ENCODE measurements at regions not wholly inside any gene's neighbourhood (a gene's known extent, or its start where the extent isn't known, plus 50 kb on each side); places are given as distances from the start of the nearest gene placed in this dataset.

DNA sequence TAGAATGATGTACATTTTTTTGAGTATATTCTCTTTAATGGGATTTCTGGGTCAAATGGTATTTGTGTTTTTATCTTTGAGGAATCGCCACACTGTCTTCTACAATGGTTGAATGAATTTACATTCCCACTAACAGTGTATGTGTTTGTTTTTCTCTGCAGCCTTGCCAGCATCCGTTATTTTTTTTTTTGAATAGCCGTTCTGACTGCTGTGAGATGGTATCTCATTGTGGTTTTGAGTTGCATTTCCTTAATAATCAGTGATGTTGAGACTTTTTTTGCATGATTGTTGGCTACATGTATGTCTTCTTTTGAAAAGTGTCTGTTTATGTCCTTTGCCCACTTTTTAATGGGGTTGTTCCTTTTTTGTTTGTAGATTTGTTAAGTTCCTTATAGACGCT, 172.7 kb upstream of the CDH8 start (continued):
- TF ChIP-seq SREBF1 (IDR thresholded peaks at IDR 0.05; ENCODE audit: low read length): no peak
- no peak for TF ChIP-seq RELA (IDR thresholded peaks at IDR 0.05; ENCODE audit: borderline replicate concordance, partially characterized antibody)
- TF ChIP-seq EGR1 (IDR thresholded peaks at IDR 0.05; ENCODE audit: borderline replicate concordance in 1 of 2, low read depth in 2 of 2, low read length in 2 of 2): no peak
- TF ChIP-seq, protein P1, sequence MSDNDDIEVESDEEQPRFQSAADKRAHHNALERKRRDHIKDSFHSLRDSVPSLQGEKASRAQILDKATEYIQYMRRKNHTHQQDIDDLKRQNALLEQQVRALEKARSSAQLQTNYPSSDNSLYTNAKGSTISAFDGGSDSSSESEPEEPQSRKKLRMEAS (IDR thresholded peaks at IDR 0.05; ENCODE audit: low read depth, low read length): no peak
- no peak for TF ChIP-seq ZNF384 (IDR thresholded peaks at IDR 0.05; ENCODE audit: borderline replicate concordance, low read depth, low read length)
- TF ChIP-seq NFXL1 (IDR thresholded peaks at IDR 0.05; ENCODE audit: borderline replicate concordance): no peak
- no peak for TF ChIP-seq YBX1 (IDR thresholded peaks at IDR 0.05)
- TF ChIP-seq, protein P2, sequence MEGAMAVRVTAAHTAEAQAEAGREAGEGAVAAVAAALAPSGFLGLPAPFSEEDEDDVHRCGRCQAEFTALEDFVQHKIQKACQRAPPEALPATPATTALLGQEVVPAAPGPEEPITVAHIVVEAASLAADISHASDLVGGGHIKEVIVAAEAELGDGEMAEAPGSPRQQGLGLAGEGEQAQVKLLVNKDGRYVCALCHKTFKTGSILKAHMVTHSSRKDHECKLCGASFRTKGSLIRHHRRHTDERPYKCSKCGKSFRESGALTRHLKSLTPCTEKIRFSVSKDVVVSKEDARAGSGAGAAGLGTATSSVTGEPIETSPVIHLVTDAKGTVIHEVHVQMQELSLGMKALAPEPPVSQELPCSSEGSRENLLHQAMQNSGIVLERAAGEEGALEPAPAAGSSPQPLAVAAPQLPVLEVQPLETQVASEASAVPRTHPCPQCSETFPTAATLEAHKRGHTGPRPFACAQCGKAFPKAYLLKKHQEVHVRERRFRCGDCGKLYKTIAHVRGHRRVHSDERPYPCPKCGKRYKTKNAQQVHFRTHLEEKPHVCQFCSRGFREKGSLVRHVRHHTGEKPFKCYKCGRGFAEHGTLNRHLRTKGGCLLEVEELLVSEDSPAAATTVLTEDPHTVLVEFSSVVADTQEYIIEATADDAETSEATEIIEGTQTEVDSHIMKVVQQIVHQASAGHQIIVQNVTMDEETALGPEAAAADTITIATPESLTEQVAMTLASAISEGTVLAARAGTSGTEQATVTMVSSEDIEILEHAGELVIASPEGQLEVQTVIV (IDR thresholded peaks at IDR 0.05; ENCODE audit: borderline replicate concordance, partially characterized antibody): no peak
- TF ChIP-seq POLR2AphosphoS5 (IDR thresholded peaks at IDR 0.05; ENCODE audit: low read length): no peak

DNA sequence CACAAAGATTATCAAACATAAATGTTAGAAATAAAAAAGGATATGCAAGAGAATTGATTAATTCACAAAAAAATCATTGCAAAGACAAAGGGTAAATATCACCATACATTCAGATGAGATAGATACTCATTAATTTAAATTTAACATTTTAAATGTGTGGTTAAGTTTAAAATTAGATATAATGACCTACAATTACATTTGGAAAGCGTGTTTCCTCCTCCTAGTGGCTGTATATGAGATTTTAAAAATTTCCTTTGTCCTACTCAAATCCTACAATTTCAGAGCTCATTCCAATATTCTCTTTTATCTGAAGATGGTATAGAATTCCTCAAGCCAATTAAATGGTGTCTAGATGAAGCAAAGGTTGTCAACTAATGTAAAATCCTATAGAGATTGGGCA, 169.2 kb upstream of the CDH8 start:
- no peak for ATAC-seq
- no peak overlapping the region for H2AFZ ChIP-seq (ENCODE audit: control insufficient read depth, low read depth, low read length)
- no peaks in the 10 kb centered on the region for H3K79me2 ChIP-seq (ENCODE audit: control insufficient read depth, insufficient read depth, low read length)
- ChIA-PET SMC1A (ENCODE audit: uncharacterized antibody, unreplicated experiment) (no interaction called here), CTCF (no interaction called here), RAD21 (ENCODE audit: unreplicated experiment) (no interaction called here), POLR2A (no interaction called here)
- no peaks in the 10 kb centered on the region for H3K4me1 ChIP-seq (ENCODE audit: control insufficient read depth, insufficient read depth, low read length)
- no TSS peak for BruUV-seq (replicated peaks)
- H3K27ac ChIP-seq (ENCODE audit: control insufficient read depth, insufficient read depth): no peak overlapping the region
- no peaks in the 10 kb centered on the region for H3K9me3 ChIP-seq (replicated peaks; ENCODE audit: control insufficient read depth, insufficient read depth, low read length)
- H3K36me3 ChIP-seq (ENCODE audit: control insufficient read depth in 2 of 2, insufficient read depth in 2 of 2, low read length in 1 of 2): no peaks in the 10 kb centered on the region
- no peak overlapping the region for H3K9ac ChIP-seq (ENCODE audit: control insufficient read depth, insufficient read depth, low read length)
- H3K27me3 ChIP-seq (replicated peaks in 1 of 2; ENCODE audit: control insufficient read depth in 2 of 2, insufficient read depth in 2 of 2, low read length in 1 of 2): no peaks in the 10 kb centered on the region
- intact Hi-C loops (cut with micrococcal nuclease; ENCODE audit: unreplicated experiment) (no loop called here), in situ Hi-C loops (cut with MboI) (no loop called here)
- H3K4me2 ChIP-seq (ENCODE audit: control insufficient read depth, insufficient read depth): no peak overlapping the region
- 0% methylated on average over 1 of the region's 1 CpG for WGBS (ENCODE audit: insufficient coverage, insufficient replicate concordance, low lambda C conversion rate, missing lambda C conversion rate)
- DNase-seq (ENCODE audit: low read depth, low spot score): no peak
- no peak overlapping the region for H3K4me3 ChIP-seq
- H4K20me1 ChIP-seq (ENCODE audit: control insufficient read depth, insufficient read depth): no peaks in the 10 kb centered on the region
- no peak for FAIRE-seq
- TF ChIP-seq, protein P3, sequence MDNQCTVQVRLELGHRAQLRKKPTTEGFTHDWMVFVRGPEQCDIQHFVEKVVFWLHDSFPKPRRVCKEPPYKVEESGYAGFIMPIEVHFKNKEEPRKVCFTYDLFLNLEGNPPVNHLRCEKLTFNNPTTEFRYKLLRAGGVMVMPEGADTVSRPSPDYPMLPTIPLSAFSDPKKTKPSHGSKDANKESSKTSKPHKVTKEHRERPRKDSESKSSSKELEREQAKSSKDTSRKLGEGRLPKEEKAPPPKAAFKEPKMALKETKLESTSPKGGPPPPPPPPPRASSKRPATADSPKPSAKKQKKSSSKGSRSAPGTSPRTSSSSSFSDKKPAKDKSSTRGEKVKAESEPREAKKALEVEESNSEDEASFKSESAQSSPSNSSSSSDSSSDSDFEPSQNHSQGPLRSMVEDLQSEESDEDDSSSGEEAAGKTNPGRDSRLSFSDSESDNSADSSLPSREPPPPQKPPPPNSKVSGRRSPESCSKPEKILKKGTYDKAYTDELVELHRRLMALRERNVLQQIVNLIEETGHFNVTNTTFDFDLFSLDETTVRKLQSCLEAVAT (IDR thresholded peaks at IDR 0.05): no peak
- TF ChIP-seq, protein P4, sequence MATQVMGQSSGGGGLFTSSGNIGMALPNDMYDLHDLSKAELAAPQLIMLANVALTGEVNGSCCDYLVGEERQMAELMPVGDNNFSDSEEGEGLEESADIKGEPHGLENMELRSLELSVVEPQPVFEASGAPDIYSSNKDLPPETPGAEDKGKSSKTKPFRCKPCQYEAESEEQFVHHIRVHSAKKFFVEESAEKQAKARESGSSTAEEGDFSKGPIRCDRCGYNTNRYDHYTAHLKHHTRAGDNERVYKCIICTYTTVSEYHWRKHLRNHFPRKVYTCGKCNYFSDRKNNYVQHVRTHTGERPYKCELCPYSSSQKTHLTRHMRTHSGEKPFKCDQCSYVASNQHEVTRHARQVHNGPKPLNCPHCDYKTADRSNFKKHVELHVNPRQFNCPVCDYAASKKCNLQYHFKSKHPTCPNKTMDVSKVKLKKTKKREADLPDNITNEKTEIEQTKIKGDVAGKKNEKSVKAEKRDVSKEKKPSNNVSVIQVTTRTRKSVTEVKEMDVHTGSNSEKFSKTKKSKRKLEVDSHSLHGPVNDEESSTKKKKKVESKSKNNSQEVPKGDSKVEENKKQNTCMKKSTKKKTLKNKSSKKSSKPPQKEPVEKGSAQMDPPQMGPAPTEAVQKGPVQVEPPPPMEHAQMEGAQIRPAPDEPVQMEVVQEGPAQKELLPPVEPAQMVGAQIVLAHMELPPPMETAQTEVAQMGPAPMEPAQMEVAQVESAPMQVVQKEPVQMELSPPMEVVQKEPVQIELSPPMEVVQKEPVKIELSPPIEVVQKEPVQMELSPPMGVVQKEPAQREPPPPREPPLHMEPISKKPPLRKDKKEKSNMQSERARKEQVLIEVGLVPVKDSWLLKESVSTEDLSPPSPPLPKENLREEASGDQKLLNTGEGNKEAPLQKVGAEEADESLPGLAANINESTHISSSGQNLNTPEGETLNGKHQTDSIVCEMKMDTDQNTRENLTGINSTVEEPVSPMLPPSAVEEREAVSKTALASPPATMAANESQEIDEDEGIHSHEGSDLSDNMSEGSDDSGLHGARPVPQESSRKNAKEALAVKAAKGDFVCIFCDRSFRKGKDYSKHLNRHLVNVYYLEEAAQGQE (IDR thresholded peaks at IDR 0.05; ENCODE audit: low read depth, low read length): no peak
- TF ChIP-seq ZBED1 (IDR thresholded peaks at IDR 0.05; ENCODE audit: borderline replicate concordance) (no peak), EGR1 (IDR thresholded peaks at IDR 0.05; ENCODE audit: borderline replicate concordance in 1 of 2, low read depth in 2 of 2, low read length in 2 of 2) (no peak), TBL1XR1 (IDR thresholded peaks at IDR 0.05; ENCODE audit: low read depth, low read length) (no peak), YY1 (IDR thresholded peaks at IDR 0.05; ENCODE audit: low read depth, low read length) (no peak)
